ENCODE measurements at regions not wholly inside any gene's neighbourhood (a gene's known extent, or its start where the extent isn't known, plus 50 kb on each side); places are given as distances from the start of the nearest gene placed in this dataset.

- TF ChIP-seq, protein P1, sequence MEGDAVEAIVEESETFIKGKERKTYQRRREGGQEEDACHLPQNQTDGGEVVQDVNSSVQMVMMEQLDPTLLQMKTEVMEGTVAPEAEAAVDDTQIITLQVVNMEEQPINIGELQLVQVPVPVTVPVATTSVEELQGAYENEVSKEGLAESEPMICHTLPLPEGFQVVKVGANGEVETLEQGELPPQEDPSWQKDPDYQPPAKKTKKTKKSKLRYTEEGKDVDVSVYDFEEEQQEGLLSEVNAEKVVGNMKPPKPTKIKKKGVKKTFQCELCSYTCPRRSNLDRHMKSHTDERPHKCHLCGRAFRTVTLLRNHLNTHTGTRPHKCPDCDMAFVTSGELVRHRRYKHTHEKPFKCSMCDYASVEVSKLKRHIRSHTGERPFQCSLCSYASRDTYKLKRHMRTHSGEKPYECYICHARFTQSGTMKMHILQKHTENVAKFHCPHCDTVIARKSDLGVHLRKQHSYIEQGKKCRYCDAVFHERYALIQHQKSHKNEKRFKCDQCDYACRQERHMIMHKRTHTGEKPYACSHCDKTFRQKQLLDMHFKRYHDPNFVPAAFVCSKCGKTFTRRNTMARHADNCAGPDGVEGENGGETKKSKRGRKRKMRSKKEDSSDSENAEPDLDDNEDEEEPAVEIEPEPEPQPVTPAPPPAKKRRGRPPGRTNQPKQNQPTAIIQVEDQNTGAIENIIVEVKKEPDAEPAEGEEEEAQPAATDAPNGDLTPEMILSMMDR (IDR thresholded peaks at IDR 0.05 in 2 of 3, conservative IDR thresholded peaks at IDR 0.05 in 1 of 3; ENCODE audit: control insufficient read depth in 2 of 3, extremely low read depth in 1 of 3, insufficient read depth in 1 of 3, low read depth in 3 of 3, low read length in 3 of 3): no peak
- no peak for TF ChIP-seq POU2F2 (IDR thresholded peaks at IDR 0.05; ENCODE audit: borderline replicate concordance, low read depth, low read length)
- TF ChIP-seq GABPA (IDR thresholded peaks at IDR 0.05; ENCODE audit: low read depth): no peak
- TF ChIP-seq CREB1 (IDR thresholded peaks at IDR 0.05; ENCODE audit: low read depth): no peak
- no peak for TF ChIP-seq POLR2A (IDR thresholded peaks at IDR 0.05; ENCODE audit: low read depth, low read length)
- no peak for TF ChIP-seq ATF7 (IDR thresholded peaks at IDR 0.05; ENCODE audit: low read depth)
- TF ChIP-seq JUND (IDR thresholded peaks at IDR 0.05; ENCODE audit: low read depth, low read length): no peak
- TF ChIP-seq BCL11A (IDR thresholded peaks at IDR 0.05; ENCODE audit: low read depth, low read length): no peak
- TF ChIP-seq EGR1 (IDR thresholded peaks at IDR 0.05; ENCODE audit: borderline replicate concordance in 1 of 2, low read depth in 2 of 2, low read length in 2 of 2): no peak
These were observed 432.4 kb upstream of the MYT1L start for GRCh38 chr2:2763351-2764000.

Measured in GM12878 (cell line).